H1 (cell line): ENCODE measurements at regions not wholly inside any gene's neighbourhood (a gene's known extent, or its start where the extent isn't known, plus 50 kb on each side); places are given as distances from the start of the nearest gene placed in this dataset.

Experiments
- CBX8 ChIP-seq: fragments of 300-800, 300-1000 bp; sonication (generic); IDR thresholded peaks from 2 replicates; pipeline ENCODE4 v1.7.1; 2016; ENCODE audit warnings: low read depth, low read length, borderline replicate concordance
- CTBP2 ChIP-seq: IDR thresholded peaks from 2 replicates; pipeline ENCODE4 v1.7.0; 2011; ENCODE audit warnings: borderline replicate concordance, mild to moderate bottlenecking, moderate library complexity, mixed read lengths, low read length; ENCODE audit not compliant: insufficient read depth, insufficient read length
- HDAC2 ChIP-seq, 2 experiments: fragments of 300-600 bp in 1 of 2; sonication (generic) in 1 of 2; IDR thresholded peaks; 2 replicates each; pipeline ENCODE4 v1.6.1; 2011 to 2012; ENCODE audit warnings: low read depth in 2 of 2, low read length in 2 of 2, mild to moderate bottlenecking in 2 of 2, moderate library complexity in 2 of 2, borderline replicate concordance in 1 of 2, inconsistent platforms in 1 of 2
- POLR2A ChIP-seq, 2 experiments: IDR thresholded peaks; 1 replicate in 1 of 2; 2 replicates in 1 of 2; pipeline ENCODE4 v1.6.1; 2011; ENCODE audit warnings: low read depth in 2 of 2, low read length in 2 of 2, mild to moderate bottlenecking in 2 of 2; ENCODE audit errors: control extremely low read depth in 1 of 2

- TF ChIP-seq CTBP2: no peak
- no peak for TF ChIP-seq HDAC2 (IDR thresholded peaks at IDR 0.05; ENCODE audit: borderline replicate concordance in 1 of 2, low read depth in 2 of 2, low read length in 2 of 2)
- no peak for TF ChIP-seq POLR2A (IDR thresholded peaks at IDR 0.05; ENCODE audit: control extremely low read depth in 1 of 2, low read depth in 2 of 2, low read length in 2 of 2)
- no peak for TF ChIP-seq CBX8
Observed at GRCh38 chr11:96641261-96641660, 251.4 kb downstream of the JRKL start (continued).
